GM12878 (cell line): ENCODE measurements at regions not wholly inside any gene's neighbourhood (a gene's known extent, or its start where the extent isn't known, plus 50 kb on each side); places are given as distances from the start of the nearest gene placed in this dataset.

ENCODE experiments used
- ATAC-seq: fragments of 200-7000 bp; cut with Tn5 transposase; 3 replicates; pipeline ENCODE4 v1.9.1; 2020; ENCODE audit warnings: mild to moderate bottlenecking, moderate library complexity
- BruUV-seq: library from RNA; stranded (reverse); fragments of 400-500 nt; replicated peaks from 2 replicates; lab custom pipeline; 2021; lab: Mats Ljungman, UMichigan
- CTCF ChIA-PET: fragments of 300-600 bp; sonication (Branson Sonifier 250); formaldehyde crosslinking; extraction: SDS; loops from one replicate; lab custom pipeline; 2021; ENCODE audit warnings: inconsistent platforms; lab: Yijun Ruan, JAX
- POLR2A ChIA-PET: fragments of 350-600 bp; formaldehyde crosslinking; extraction: SDS; loops from one replicate; lab custom pipeline; 2021; ENCODE audit warnings: inconsistent platforms; lab: Charles Lee
- RAD21 ChIA-PET: fragments of 300-600 bp; sonication (Branson Sonifier 250); formaldehyde crosslinking; loops from one replicate; lab custom pipeline; 2023; ENCODE audit warnings: antibody characterized with exemption; ENCODE audit not compliant: unreplicated experiment; lab: Charles Lee
- SMC1A ChIA-PET: fragments of 300-600 bp; sonication (Branson Sonifier 250); formaldehyde crosslinking; loops from one replicate; lab custom pipeline; 2023; ENCODE audit not compliant: unreplicated experiment, uncharacterized antibody; lab: Charles Lee
- DNase-seq: peaks from one replicate; pipeline ENCODE4 v3.0.0-alpha.2; 2011; ENCODE audit warnings: low read depth, low spot score
- FAIRE-seq: peaks from 3 replicates; lab custom pipeline; 2011; peaks lifted over from hg19 to GRCh38; lab: Jason Lieb, UNC
- H2AFZ ChIP-seq: 2 replicates; pipeline ENCODE4 v1.6.0; 2011; ENCODE audit warnings: low read depth, low read length, control low read depth; ENCODE audit not compliant: control insufficient read depth
- H3K27ac ChIP-seq: 2 replicates; pipeline ENCODE4 v1.5.1; 2011; ENCODE audit warnings: control low read depth; ENCODE audit not compliant: control insufficient read depth, insufficient read depth
- H3K27me3 ChIP-seq, 2 experiments: replicated peaks in 1 of 2; 2 replicates each; pipeline versions ENCODE4 v1.6.0 to v1.6.1; 2011; ENCODE audit warnings: low read length in 1 of 2; ENCODE audit not compliant: control insufficient read depth in 2 of 2, insufficient read depth in 2 of 2
- H3K36me3 ChIP-seq, 2 experiments: 2 replicates each; pipeline ENCODE4 v1.5.1; 2011; ENCODE audit warnings: low read length in 1 of 2; ENCODE audit not compliant: control insufficient read depth in 2 of 2, insufficient read depth in 2 of 2
- H3K4me1 ChIP-seq: 2 replicates; pipeline ENCODE4 v1.6.1; 2011; ENCODE audit warnings: mild to moderate bottlenecking, low read length, moderate library complexity, mixed read lengths; ENCODE audit not compliant: control insufficient read depth, insufficient read depth
- H3K4me2 ChIP-seq: 2 replicates; pipeline ENCODE4 v1.6.0; 2011; ENCODE audit warnings: control low read depth; ENCODE audit not compliant: control insufficient read depth, insufficient read depth
- H3K4me3 ChIP-seq: fragments of 200-600 bp; sonication (generic); 2 replicates; pipeline ENCODE4 v1.5.1; 2016
- H3K79me2 ChIP-seq: 2 replicates; pipeline ENCODE4 v1.6.0; 2011; ENCODE audit warnings: low read length; ENCODE audit not compliant: control insufficient read depth, insufficient read depth
- H3K9ac ChIP-seq: 2 replicates; pipeline ENCODE4 v1.8.0; 2011; ENCODE audit warnings: low read length, control low read depth, mixed read lengths; ENCODE audit not compliant: control insufficient read depth, insufficient read depth
- H3K9me3 ChIP-seq: replicated peaks from 3 replicates; pipeline ENCODE4 v1.5.1; 2011; ENCODE audit warnings: mild to moderate bottlenecking, low read length; ENCODE audit not compliant: control insufficient read depth, insufficient read depth
- H4K20me1 ChIP-seq: 2 replicates; pipeline ENCODE4 v1.6.0; 2011; ENCODE audit not compliant: control insufficient read depth, insufficient read depth
- IKZF1 ChIP-seq: fragments of 450-650 bp; conservative IDR thresholded peaks from 2 replicates; pipeline ENCODE4 v1.6.1; 2017; ENCODE audit warnings: antibody characterized with exemption, mild to moderate bottlenecking
- NRF1 ChIP-seq: conservative IDR thresholded peaks from 2 replicates; pipeline ENCODE4 v1.6.1; 2011; ENCODE audit warnings: mild to moderate bottlenecking, low read depth, low read length, improper control_type of control experiment
- PAX8 ChIP-seq: fragments of 450-650 bp; IDR thresholded peaks from 2 replicates; pipeline ENCODE4 v1.6.1; 2017; ENCODE audit warnings: mild to moderate bottlenecking, moderate library complexity
- RFX5 ChIP-seq: IDR thresholded peaks from 2 replicates; pipeline ENCODE4 v1.6.1; 2011; ENCODE audit warnings: low read depth, low read length, improper control_type of control experiment
- RUNX3 ChIP-seq: IDR thresholded peaks from 2 replicates; pipeline ENCODE4 v1.6.1; 2012; ENCODE audit warnings: low read length, inconsistent platforms
- SMAD5 ChIP-seq: IDR thresholded peaks from 2 replicates; pipeline ENCODE4 v1.6.1; 2016; ENCODE audit warnings: antibody characterized with exemption, low read depth
- WGBS: methylation state at CpG from one replicate; pipeline ENCODE4 v1.1.6; 2016; ENCODE audit warnings: low lambda C conversion rate; ENCODE audit not compliant: insufficient replicate concordance, insufficient coverage; ENCODE audit errors: missing lambda C conversion rate; 5-methylcytosine and 5-hydroxymethylcytosine counted together
- in situ Hi-C: fragments of 300-500 bp; cut with MboI; formaldehyde crosslinking; loops from 9 replicates; pipeline ENCODE4 v1.14.3; 2018; ENCODE audit warnings: mixed read lengths
- intact Hi-C: fragments of 100-400 bp; cut with micrococcal nuclease; formaldehyde crosslinking; loops from one replicate; pipeline ENCODE4 v1.14.2; 2022; ENCODE audit not compliant: unreplicated experiment
- TF ChIP-seq, protein P1 (sequence below): fragments of 450-650 bp; formaldehyde crosslinking; IDR thresholded peaks from 2 replicates; pipeline ENCODE4 v1.4.0; 2020; ENCODE audit warnings: mild to moderate bottlenecking, moderate library complexity
- TF ChIP-seq, protein P2 (sequence below), 3 experiments: IDR thresholded peaks in 2 of 3; conservative IDR thresholded peaks in 1 of 3; 2 replicates each; pipeline ENCODE4 v1.5.1; 2011; ENCODE audit warnings: low read depth in 3 of 3, low read length in 3 of 3, mild to moderate bottlenecking in 3 of 3, control low read depth in 2 of 3, moderate library complexity in 2 of 3, inconsistent platforms in 1 of 3, mixed read lengths in 1 of 3; ENCODE audit not compliant: control insufficient read depth in 2 of 3, insufficient read depth in 1 of 3; ENCODE audit errors: extremely low read depth in 1 of 3
- TF ChIP-seq, protein P3 (sequence below): IDR thresholded peaks from 2 replicates; pipeline ENCODE4 v1.6.1; 2011; ENCODE audit warnings: borderline replicate concordance, low read depth, mild to moderate bottlenecking, moderate library complexity, low read length; ENCODE audit not compliant: insufficient read depth, poor library complexity, severe bottlenecking
- TF ChIP-seq, protein P4 (sequence below): IDR thresholded peaks from 2 replicates; pipeline ENCODE4 v1.6.1; 2012; ENCODE audit warnings: low read depth, low read length, improper control_type of control experiment

DNA sequence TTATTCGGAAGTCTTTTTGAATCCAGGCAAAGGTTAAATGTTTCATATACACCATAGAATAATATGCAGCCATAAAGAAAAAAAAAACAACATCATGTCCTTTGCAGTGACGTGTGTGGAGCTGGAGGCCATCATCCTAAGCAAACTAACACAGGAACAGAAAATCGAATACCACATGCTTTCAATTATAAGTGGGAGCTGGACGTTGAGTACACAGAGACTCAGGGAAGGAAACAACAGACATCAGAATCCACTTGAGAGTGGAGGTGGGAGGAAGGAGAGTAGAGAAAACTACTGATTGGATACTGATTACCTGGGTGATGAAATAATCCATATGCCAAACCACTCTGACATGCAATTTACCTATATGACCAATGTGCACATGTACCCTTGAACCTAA lies 293.4 kb downstream of the KLF6 start:
- ChIA-PET POLR2A (no interaction called here), SMC1A (no interaction called here), RAD21 (no interaction called here), CTCF (no interaction called here)
- no peak overlapping the region for H2AFZ ChIP-seq
- in situ Hi-C loops: no loop called here
- no peak overlapping the region for H3K4me3 ChIP-seq
- H3K4me2 ChIP-seq: no peak overlapping the region
- no peaks in the 10 kb centered on the region for H3K79me2 ChIP-seq
- peaks cover 3% of the 10 kb centered on the region; the same call in 2 of the 3 replicates for H3K9me3 ChIP-seq
- no peak for DNase-seq
- no peak for ATAC-seq
- BruUV-seq: no TSS peak
- intact Hi-C loops: no loop called here
- 45% methylated on average over 4 of the region's 4 CpGs for WGBS
- TF ChIP-seq NRF1 (no peak), IKZF1 (no peak), PAX8 (no peak), SMAD5 (no peak)
- TF ChIP-seq, protein P1, sequence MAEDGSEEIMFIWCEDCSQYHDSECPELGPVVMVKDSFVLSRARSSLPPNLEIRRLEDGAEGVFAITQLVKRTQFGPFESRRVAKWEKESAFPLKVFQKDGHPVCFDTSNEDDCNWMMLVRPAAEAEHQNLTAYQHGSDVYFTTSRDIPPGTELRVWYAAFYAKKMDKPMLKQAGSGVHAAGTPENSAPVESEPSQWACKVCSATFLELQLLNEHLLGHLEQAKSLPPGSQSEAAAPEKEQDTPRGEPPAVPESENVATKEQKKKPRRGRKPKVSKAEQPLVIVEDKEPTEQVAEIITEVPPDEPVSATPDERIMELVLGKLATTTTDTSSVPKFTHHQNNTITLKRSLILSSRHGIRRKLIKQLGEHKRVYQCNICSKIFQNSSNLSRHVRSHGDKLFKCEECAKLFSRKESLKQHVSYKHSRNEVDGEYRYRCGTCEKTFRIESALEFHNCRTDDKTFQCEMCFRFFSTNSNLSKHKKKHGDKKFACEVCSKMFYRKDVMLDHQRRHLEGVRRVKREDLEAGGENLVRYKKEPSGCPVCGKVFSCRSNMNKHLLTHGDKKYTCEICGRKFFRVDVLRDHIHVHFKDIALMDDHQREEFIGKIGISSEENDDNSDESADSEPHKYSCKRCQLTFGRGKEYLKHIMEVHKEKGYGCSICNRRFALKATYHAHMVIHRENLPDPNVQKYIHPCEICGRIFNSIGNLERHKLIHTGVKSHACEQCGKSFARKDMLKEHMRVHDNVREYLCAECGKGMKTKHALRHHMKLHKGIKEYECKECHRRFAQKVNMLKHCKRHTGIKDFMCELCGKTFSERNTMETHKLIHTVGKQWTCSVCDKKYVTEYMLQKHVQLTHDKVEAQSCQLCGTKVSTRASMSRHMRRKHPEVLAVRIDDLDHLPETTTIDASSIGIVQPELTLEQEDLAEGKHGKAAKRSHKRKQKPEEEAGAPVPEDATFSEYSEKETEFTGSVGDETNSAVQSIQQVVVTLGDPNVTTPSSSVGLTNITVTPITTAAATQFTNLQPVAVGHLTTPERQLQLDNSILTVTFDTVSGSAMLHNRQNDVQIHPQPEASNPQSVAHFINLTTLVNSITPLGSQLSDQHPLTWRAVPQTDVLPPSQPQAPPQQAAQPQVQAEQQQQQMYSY: no peak
- no peak overlapping the region for H3K9ac ChIP-seq
- FAIRE-seq: no peak
- H3K36me3 ChIP-seq: no peaks in the 10 kb centered on the region
- H3K4me1 ChIP-seq: no peaks in the 10 kb centered on the region
- H3K27me3 ChIP-seq: no peaks in the 10 kb centered on the region
- no peaks in the 10 kb centered on the region for H4K20me1 ChIP-seq
- no peak overlapping the region for H3K27ac ChIP-seq

DNA sequence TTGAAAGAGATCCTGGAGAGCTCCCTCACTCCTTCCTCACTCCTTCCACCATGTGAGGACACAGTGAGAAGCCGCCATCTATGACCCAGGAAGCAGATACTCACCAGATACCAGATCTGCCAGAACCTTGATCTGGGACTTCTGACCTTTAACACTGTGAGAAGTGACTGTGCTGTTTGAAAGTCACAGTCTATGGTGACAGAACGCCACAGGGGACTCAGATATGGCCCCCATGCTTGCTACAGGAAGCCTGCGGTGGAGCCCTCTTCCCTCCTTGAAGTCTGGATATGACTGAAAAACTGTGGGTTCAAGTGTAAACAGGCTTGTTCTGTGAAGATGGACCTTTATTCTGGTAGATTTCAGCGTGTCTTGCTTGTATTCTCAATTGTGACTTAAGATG lies 297.8 kb downstream of the KLF6 start:
- Histone ChIP-seq H3K4me1 (peaks cover 27% of the 10 kb centered on the region), H3K27me3 (no peaks in the 10 kb centered on the region), H3K9me3 (peaks cover 3% of the 10 kb centered on the region; the same call in 2 of the 3 replicates), H3K27ac (no peak overlapping the region), H3K4me2 (no peak overlapping the region), H3K36me3 (no peaks in the 10 kb centered on the region), H3K9ac (no peak overlapping the region), H3K79me2 (no peaks in the 10 kb centered on the region), H4K20me1 (no peaks in the 10 kb centered on the region), H3K4me3 (no peak overlapping the region), H2AFZ (no peak overlapping the region)
- ATAC-seq: no peak
- DNase-seq: no peak
- no TSS peak for BruUV-seq
- FAIRE-seq: no peak
- WGBS: 11% methylated on average over 4 of the region's 4 CpGs
- POLR2A ChIA-PET: no interaction called here
- in situ Hi-C loops: no loop called here
- CTCF ChIA-PET: no interaction called here
- intact Hi-C loops: no loop called here
- SMC1A ChIA-PET: no interaction called here
- RAD21 ChIA-PET: no interaction called here
- TF ChIP-seq RFX5 (no peak), RUNX3 (no peak), SMAD5 (no peak)
- TF ChIP-seq, protein P2, sequence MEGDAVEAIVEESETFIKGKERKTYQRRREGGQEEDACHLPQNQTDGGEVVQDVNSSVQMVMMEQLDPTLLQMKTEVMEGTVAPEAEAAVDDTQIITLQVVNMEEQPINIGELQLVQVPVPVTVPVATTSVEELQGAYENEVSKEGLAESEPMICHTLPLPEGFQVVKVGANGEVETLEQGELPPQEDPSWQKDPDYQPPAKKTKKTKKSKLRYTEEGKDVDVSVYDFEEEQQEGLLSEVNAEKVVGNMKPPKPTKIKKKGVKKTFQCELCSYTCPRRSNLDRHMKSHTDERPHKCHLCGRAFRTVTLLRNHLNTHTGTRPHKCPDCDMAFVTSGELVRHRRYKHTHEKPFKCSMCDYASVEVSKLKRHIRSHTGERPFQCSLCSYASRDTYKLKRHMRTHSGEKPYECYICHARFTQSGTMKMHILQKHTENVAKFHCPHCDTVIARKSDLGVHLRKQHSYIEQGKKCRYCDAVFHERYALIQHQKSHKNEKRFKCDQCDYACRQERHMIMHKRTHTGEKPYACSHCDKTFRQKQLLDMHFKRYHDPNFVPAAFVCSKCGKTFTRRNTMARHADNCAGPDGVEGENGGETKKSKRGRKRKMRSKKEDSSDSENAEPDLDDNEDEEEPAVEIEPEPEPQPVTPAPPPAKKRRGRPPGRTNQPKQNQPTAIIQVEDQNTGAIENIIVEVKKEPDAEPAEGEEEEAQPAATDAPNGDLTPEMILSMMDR (IDR thresholded peaks at IDR 0.05 in 2 of 3, conservative IDR thresholded peaks at IDR 0.05 in 1 of 3; ENCODE audit: control insufficient read depth in 2 of 3, extremely low read depth in 1 of 3, insufficient read depth in 1 of 3, low read depth in 3 of 3, low read length in 3 of 3): no peak
- TF ChIP-seq, protein P3, sequence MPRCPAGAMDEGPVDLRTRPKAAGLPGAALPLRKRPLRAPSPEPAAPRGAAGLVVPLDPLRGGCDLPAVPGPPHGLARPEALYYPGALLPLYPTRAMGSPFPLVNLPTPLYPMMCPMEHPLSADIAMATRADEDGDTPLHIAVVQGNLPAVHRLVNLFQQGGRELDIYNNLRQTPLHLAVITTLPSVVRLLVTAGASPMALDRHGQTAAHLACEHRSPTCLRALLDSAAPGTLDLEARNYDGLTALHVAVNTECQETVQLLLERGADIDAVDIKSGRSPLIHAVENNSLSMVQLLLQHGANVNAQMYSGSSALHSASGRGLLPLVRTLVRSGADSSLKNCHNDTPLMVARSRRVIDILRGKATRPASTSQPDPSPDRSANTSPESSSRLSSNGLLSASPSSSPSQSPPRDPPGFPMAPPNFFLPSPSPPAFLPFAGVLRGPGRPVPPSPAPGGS: no peak
- TF ChIP-seq, protein P4, sequence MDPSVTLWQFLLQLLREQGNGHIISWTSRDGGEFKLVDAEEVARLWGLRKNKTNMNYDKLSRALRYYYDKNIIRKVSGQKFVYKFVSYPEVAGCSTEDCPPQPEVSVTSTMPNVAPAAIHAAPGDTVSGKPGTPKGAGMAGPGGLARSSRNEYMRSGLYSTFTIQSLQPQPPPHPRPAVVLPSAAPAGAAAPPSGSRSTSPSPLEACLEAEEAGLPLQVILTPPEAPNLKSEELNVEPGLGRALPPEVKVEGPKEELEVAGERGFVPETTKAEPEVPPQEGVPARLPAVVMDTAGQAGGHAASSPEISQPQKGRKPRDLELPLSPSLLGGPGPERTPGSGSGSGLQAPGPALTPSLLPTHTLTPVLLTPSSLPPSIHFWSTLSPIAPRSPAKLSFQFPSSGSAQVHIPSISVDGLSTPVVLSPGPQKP: no peak
